EH (cell line): ENCODE measurements at regions not wholly inside any gene's neighbourhood (a gene's known extent, or its start where the extent isn't known, plus 50 kb on each side); places are given as distances from the start of the nearest gene placed in this dataset.
"Not testable (repeated sequence)": the region's sequence is repeated elsewhere in the genome, so short reads cannot be mapped to it uniquely, and the experiment has no call there.

Experiments
- DNase-seq: peaks from one replicate; pipeline ENCODE4 v3.0.0-alpha.2; 2015; ENCODE audit warnings: low read depth

GRCh38 chr13:61138857-61139256 is 276.8 kb downstream of the PCDH20 start:
- DNase-seq, result no peak

GRCh38 chr13:61136515-61136914 is 279.1 kb downstream of the PCDH20 start:
- no peak for DNase-seq

- no peak for DNase-seq
Measured at GRCh38 chr13:61136093-61136492, 279.6 kb downstream of the PCDH20 start.

GRCh38 chr13:61135583-61135982 is 280.1 kb downstream of the PCDH20 start:
- no peak for DNase-seq

GRCh38 chr13:61128850-61129645 is 286.6 kb downstream of the PCDH20 start:
- no peak for DNase-seq

GRCh38 chr13:61123538-61124289 is 291.9 kb downstream of the PCDH20 start:
- DNase-seq, result no peak

GRCh38 chr13:61113140-61113658 is 302.4 kb downstream of the PCDH20 start:
- DNase-seq, result no peak

- DNase-seq, result no peak
Measured at GRCh38 chr13:61111529-61111928, 304.1 kb downstream of the PCDH20 start.

GRCh38 chr13:61110732-61111131 is 304.9 kb downstream of the PCDH20 start:
- no peak for DNase-seq

- DNase-seq, result no peak
Measured at GRCh38 chr13:61109741-61110140, 305.9 kb downstream of the PCDH20 start.

- DNase-seq, result no peak
Measured at GRCh38 chr13:61107989-61108388, 307.7 kb downstream of the PCDH20 start.

- no peak for DNase-seq
Measured at GRCh38 chr13:61095885-61096284, 319.8 kb downstream of the PCDH20 start.

GRCh38 chr13:61094865-61095264 is 320.8 kb downstream of the PCDH20 start:
- DNase-seq, result no peak

- DNase-seq, result not testable (repeated sequence)
Measured at GRCh38 chr13:61089894-61090293, 325.8 kb downstream of the PCDH20 start.

GRCh38 chr13:61086087-61086486 is 329.6 kb downstream of the PCDH20 start:
- no peak for DNase-seq

- no peak for DNase-seq
Measured at GRCh38 chr13:61084988-61085387, 330.7 kb downstream of the PCDH20 start.

- no peak for DNase-seq
Measured at GRCh38 chr13:61078976-61079770, 336.5 kb downstream of the PCDH20 start.

- no peak for DNase-seq
Measured at GRCh38 chr13:61052175-61052574, 363.5 kb downstream of the PCDH20 start.

- DNase-seq, result no peak
Measured at GRCh38 chr13:61045251-61045650, 370.4 kb downstream of the PCDH20 start.

- DNase-seq, result no peak
Measured at GRCh38 chr13:61040181-61040580, 375.5 kb downstream of the PCDH20 start.

- DNase-seq, result no peak
Measured at GRCh38 chr13:61039302-61039701, 376.3 kb downstream of the PCDH20 start.

- no peak for DNase-seq
Measured at GRCh38 chr13:61036715-61037114, 378.9 kb downstream of the PCDH20 start.
